ENCODE measurements at regions not wholly inside any gene's neighbourhood (a gene's known extent, or its start where the extent isn't known, plus 50 kb on each side); places are given as distances from the start of the nearest gene placed in this dataset.
"Not testable (repeated sequence)": the region's sequence is repeated elsewhere in the genome, so short reads cannot be mapped to it uniquely, and the experiment has no call there.

DNA sequence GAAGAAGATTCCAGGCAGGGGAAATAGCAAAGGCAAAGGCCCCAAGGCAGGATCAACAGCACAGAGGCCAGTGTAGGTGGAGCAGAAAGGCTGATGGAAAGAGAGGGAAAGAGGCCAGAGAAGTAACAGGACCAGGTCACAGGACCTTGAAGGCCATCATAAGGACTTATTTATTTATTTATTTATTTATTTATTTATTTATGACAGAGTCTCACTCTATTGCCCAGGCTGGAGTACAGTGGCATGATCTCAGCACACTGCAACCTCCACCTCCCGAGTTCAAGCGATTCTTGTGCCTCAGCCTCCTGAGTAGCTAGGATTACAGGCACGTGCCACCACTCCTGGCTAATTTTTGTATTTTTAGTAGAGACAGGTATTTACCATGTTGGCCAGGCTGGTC is 731.1 kb downstream of the MAFB start:
- not testable (repeated sequence) for DNase-seq

DNA sequence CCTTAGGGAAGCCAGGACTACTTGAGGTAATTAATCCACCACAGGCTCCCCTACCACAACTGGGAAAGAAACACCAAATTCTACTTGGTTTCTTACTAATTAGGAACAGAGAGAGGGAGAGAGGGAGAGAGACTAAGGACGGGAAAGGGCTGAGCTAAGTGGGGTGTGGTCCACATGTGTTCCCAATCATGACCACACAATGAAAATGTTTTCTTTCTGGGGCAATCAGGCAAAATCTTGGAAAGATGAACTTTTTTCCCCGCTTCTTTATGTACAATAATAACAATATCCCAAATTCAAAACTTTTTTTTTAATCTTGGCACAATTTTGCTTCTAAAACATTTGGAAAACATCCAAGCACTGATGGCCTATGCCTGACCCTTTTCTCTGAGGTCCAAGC is 734.4 kb downstream of the MAFB start:
- no peak for DNase-seq

- DNase-seq: no peak
Measured at GRCh38 chr20:39946931-39947330, 742.1 kb downstream of the MAFB start.

- no peak for DNase-seq
Measured at GRCh38 chr20:39946053-39946810, 742.8 kb downstream of the MAFB start.

DNA sequence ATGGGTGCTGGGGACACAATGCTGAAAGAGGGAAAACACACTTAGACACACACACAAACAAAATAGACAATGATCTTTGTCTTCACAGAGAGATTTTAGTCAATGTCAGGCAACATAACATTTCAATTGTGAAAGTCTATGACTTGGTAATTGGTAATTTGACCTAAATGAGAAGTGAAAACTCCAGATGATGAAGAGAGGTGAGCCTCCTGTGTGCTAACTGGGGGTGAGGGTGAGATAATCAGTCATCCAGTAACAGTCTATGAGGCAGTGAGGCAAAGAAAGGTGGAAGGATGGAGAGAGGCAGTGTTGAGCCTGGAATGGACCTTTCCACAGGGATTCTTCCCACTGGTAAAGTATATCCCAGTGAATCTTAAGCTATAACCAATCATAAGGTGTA is 744.2 kb downstream of the MAFB start:
- DNase-seq: no peak

GRCh38 chr20:39943336-39943735 is 745.7 kb downstream of the MAFB start:
- DNase-seq: no peak

GRCh38 chr20:39941245-39941644 is 747.8 kb downstream of the MAFB start:
- DNase-seq: no peak

GRCh38 chr20:39939241-39939865 is 749.7 kb downstream of the MAFB start:
- no peak for DNase-seq

GRCh38 chr20:39936401-39936800 is 752.6 kb downstream of the MAFB start:
- no peak for DNase-seq

GRCh38 chr20:39935901-39936300 is 753.1 kb downstream of the MAFB start:
- no peak for DNase-seq

GRCh38 chr20:39916236-39916765 is 772.7 kb downstream of the MAFB start:
- DNase-seq: no peak

DNA sequence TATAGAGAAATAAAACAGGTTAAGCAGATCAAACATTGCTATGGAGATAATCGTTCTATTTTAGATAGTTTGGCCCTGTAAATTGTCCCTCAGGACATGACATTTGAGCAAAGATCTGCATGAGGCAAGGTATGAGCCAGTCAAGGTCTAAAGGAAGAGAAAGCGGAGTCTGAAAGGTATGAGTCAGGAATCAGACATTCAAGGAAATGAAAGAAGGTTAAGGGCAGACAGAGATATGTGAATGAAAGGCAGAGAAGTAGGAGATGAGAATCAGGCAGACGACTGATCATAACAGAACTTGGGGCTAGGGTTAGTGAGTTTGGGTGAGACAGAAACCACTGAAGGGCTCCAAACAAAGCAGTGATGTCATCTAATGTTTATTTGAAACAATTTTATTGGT is 775.8 kb downstream of the MAFB start:
- DNase-seq: no peak

DNA sequence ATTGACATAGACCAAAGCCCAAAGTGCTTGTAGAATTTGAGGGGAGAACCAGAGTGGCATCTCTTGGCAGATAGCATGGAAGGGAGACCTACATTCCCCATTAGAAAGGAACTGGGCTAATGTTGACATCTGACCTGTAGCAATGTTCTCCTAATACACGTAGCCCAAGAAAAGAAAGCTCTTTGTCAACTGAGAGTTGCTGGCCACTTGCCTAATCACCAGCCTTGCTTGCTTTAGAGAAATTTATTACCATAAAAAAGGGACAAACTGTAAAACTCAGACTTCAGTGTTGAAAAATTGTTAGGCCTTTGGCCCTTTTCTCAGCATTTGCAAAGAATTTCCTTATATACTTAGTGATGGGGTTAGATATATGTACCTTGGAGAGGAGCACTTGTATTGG is 777.5 kb downstream of the MAFB start:
- DNase-seq: no peak

DNA sequence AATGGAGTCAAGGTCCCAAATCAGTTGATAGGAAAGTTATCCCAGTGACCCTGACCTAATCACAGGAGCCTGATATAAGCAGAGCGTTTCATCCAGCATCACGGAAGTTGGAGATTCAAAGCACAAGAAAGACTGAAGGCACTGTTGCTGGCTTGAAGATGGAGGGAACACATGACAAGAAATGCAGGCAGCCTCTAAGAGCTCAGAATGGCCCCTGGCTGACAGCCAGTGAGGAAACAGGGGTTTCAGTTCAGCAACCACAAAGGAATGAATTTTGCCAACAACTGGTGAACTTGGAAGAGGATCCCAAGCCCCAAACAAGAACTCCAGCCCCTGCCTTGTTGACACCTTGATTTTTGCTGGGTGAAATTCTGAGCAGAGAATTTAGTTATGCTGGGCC is 778.5 kb downstream of the MAFB start:
- DNase-seq: no peak

- DNase-seq: no peak
Measured at GRCh38 chr20:39909447-39909846, 779.6 kb downstream of the MAFB start.

DNA sequence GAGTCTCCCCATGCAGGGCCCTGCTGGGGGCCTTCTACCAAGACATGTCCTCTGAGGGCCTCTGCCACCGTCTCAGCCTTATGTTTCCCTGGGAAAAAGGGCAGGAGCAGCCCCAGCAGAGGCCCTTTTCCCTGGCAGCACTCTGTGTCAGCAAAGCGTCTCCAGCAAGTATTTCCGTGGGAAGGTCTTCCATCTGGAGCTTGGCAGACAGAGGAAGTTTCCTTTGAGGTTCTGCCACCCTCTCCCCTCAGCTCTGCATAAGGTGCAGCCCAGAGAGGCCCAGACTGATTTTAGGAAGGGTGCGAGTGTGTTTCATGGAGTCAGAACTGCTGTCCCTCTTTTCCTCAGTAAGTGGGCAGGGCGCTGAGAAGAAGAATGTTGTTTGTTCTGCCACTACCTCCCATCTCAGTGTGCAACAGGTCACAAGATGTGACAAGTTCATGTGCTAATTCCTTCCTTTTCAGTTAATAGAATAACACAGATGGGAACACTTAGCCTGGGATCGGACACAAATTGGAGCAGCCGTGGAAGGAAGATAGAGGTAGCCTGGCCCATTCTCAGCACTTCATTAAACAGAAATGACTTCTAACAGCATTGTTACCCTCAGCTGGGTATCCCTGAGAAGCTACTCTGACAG is 784.4 kb downstream of the MAFB start:
- DNase-seq: no peak

DNA sequence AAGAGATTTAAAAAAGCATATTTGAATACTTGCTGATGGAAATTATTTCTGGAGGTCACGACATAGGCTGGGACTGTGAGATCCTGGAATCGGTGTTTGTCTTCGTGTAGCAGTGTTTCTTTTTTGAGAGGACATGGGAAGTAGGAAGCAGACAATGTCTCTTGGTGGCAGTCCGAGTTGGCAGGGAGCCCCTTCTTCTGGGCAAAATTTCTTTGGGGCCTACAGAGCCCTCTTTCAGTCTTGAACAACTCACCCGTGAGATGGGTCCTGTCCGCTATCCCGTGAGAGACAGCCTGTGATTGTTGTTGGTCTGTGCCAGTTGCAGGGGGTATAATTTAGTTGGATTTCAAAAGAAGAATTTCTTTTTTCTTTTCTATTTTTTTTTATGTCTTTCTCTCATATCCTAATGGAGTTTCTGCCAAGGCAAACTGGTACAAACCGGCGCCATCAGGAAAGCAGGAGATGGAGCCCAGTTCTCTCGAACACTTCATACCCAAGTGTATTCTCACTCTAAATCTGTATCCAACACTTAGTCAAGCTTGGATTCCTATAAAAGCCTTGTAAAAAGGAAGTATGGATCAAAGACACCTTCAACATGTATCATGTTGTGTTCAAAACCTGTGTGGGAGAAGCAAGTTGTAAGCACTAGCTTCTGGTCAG is 785.1 kb downstream of the MAFB start:
- no peak for DNase-seq

DNA sequence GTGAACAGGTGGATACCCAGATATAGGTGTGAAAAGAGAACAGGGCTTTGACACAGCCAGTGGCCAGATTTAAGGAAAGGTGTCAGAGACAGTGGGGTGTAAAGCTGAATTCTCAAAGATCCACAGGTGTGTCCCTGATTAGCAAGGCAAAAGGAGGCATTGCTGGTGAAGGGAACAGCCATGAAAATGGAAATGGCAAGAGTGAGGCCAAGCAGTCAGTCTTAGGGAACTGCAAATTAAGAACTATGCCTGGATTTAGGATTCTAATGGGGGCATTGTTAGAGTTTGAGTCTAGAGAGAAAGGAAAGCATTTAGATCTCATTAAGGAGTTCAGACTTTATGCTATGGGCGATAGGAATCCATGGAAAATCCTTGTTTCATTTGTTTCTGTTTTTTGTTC is 789.2 kb downstream of the MAFB start:
- DNase-seq: no peak

DNA sequence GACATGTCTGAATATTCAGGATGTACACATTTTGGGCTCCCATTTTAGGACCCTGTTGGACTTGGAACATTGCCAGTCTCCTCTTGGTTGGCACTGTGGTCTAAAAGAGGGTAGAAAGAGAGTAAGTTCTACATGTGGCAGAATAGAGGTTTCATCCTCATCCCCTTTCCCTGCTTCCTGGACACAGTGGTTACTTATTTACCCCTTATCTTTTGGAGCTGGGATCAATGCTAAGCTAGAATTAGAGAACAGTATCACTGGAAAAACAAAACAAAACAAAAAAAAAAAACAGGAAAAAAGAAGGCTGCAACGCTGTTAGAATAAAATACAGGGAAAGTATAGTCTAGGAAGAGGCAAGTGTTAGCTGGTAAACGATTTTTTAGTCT is 790.6 kb downstream of the MAFB start:
- no peak for DNase-seq

- no peak for DNase-seq
Measured at GRCh38 chr20:39897781-39898466, 791.1 kb downstream of the MAFB start.

- no peak for DNase-seq
Measured at GRCh38 chr20:39897058-39897457, 792.0 kb downstream of the MAFB start.

DNA sequence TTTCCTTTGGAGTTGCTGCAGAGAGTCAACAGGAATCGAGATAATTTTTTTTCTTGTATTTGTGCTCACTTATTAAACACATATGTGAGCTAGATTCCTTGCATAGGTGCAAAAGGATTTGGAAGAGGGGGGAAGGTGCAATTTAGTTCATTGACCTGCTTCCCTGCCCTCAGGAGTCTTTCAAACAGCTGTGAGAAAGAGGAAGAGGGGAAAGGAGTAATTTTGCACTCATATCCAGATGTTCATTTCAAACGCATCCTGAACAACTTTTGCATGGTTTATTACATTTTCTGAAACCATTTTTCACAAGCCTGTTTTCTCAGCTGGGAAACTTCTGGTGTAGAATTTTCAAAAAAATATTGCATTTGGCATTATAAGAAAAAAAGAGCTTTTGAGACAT is 795.0 kb downstream of the MAFB start:
- no peak for DNase-seq
